ENCODE measurements at regions not wholly inside any gene's neighbourhood (a gene's known extent, or its start where the extent isn't known, plus 50 kb on each side); places are given as distances from the start of the nearest gene placed in this dataset.

- Histone ChIP-seq H2BK20ac (ENCODE audit: low read length) (no peak overlapping the region), H3K79me1 (ENCODE audit: low read depth, low read length) (no peaks in the 10 kb centered on the region; the same call in 1 of the 2 replicates), H3K56ac (replicated peaks; ENCODE audit: insufficient read length, low read depth, low read length) (no peak overlapping the region), H3K4me2 (ENCODE audit: insufficient read depth in 1 of 2, low read depth in 2 of 2, low read length in 2 of 2) (no peak overlapping the region), H3K9me3 (ENCODE audit: insufficient read depth in 2 of 2, low read depth in 1 of 2, low read length in 1 of 2) (no peaks in the 10 kb centered on the region), H4K5ac (ENCODE audit: insufficient read length, low read depth, low read length) (no peak overlapping the region), H2AFZ (ENCODE audit: low read length) (no peak overlapping the region), H3K14ac (ENCODE audit: insufficient read length) (no peak overlapping the region), H4K8ac (ENCODE audit: extremely low read depth, insufficient read depth, low read length) (no peak overlapping the region), H4K91ac (replicated peaks; ENCODE audit: insufficient read length, low read length) (no peak overlapping the region), H3K27me3 (replicated peaks in 1 of 4; ENCODE audit: control insufficient read depth in 3 of 4, extremely low read depth in 1 of 4, insufficient read depth in 3 of 4, low read length in 3 of 4) (no peaks in the 10 kb centered on the region), H3K36me3 (ENCODE audit: control insufficient read depth in 2 of 4, insufficient read depth in 4 of 4, low read length in 3 of 4) (no peaks in the 10 kb centered on the region), H3K23ac (ENCODE audit: insufficient read length) (no peak overlapping the region), H3K4me1 (replicated peaks in 1 of 4; ENCODE audit: control insufficient read depth in 3 of 4, insufficient read depth in 4 of 4, low read length in 3 of 4) (peaks cover 0 to 3% (median 0%) of the 10 kb centered on the region in 4 experiments; a peak in 2 of 7 replicates), H2BK15ac (ENCODE audit: low read length) (no peak overlapping the region), H2AK5ac (ENCODE audit: low read depth, low read length) (no peak overlapping the region), H3K4me3 (ENCODE audit: extremely low read depth in 1 of 4, insufficient read depth in 2 of 4, low read depth in 3 of 4, low read length in 4 of 4) (no peak overlapping the region), H3K18ac (ENCODE audit: extremely low read depth, low read length) (no peak overlapping the region), H3K9ac (replicated peaks in 1 of 4; ENCODE audit: extremely low read depth in 1 of 4, low read depth in 3 of 4, low read length in 3 of 4) (no peak overlapping the region), H4K20me1 (replicated peaks in 1 of 2; ENCODE audit: control insufficient read depth in 1 of 2, insufficient read depth in 2 of 2, low read length in 2 of 2) (no peaks in the 10 kb centered on the region), H2BK120ac (replicated peaks; ENCODE audit: low read depth, low read length) (no peak overlapping the region), H2BK5ac (ENCODE audit: low read depth, low read length) (no peak overlapping the region), H3K4ac (replicated peaks; ENCODE audit: insufficient read length, low read depth, low read length) (no peak overlapping the region), H2BK12ac (ENCODE audit: low read depth, low read length) (no peak overlapping the region), H3K23me2 (ENCODE audit: low read depth, low read length) (no peaks in the 10 kb centered on the region), H3K79me2 (ENCODE audit: control insufficient read depth in 1 of 2, insufficient read depth in 2 of 2, low read length in 2 of 2) (no peaks in the 10 kb centered on the region), H3K27ac (ENCODE audit: low read depth, low read length) (no peak overlapping the region)
- TF ChIP-seq EZH2 (IDR thresholded peaks at IDR 0.05; ENCODE audit: low read depth, low read length, severe bottlenecking) (no peak), YY1 (IDR thresholded peaks at IDR 0.05; ENCODE audit: low read depth, low read length) (no peak), GTF2F1 (IDR thresholded peaks at IDR 0.05; ENCODE audit: borderline replicate concordance, low read depth, low read length) (no peak), JUND (IDR thresholded peaks at IDR 0.05; ENCODE audit: low read length) (no peak), CBX8 (IDR thresholded peaks at IDR 0.05; ENCODE audit: borderline replicate concordance, low read depth, low read length) (no peak), SP1 (IDR thresholded peaks at IDR 0.05; ENCODE audit: low read depth, low read length) (no peak), RXRA (IDR thresholded peaks at IDR 0.05; ENCODE audit: insufficient read depth, low read depth, low read length) (no peak), HDAC6 (IDR thresholded peaks at IDR 0.05; ENCODE audit: low read depth, low read length) (no peak), TAF1 (IDR thresholded peaks at IDR 0.05; ENCODE audit: low read depth, low read length) (no peak)
- FAIRE-seq, result no peak
- WGBS, 2 experiments (ENCODE audit: extremely low coverage in 1 of 2, insufficient coverage in 1 of 2, insufficient read length in 1 of 2, insufficient replicate concordance in 2 of 2, low coverage in 1 of 2, low lambda C conversion rate in 2 of 2, missing lambda C conversion rate in 1 of 2), result 47% methylated on average over 3 of the region's 3 CpGs; no CpG with 5 or more reads in 1 of the 2 experiments
- CTCF ChIA-PET (ENCODE audit: partially characterized antibody), result interaction anchor here (0.6 to 9.3 kb wide), 14 partner anchors 7 to 141 kb away, joined by 3 to 78 read pairs (median 3); no protein-coding TSS in a partner anchor
- POLR2A ChIA-PET (ENCODE audit: partially characterized antibody), result no interaction called here
- DNase-seq (ENCODE audit: low read depth in 1 of 2, low spot score in 2 of 2), result no peak
Observed at GRCh38 chr15:77790481-77790880, 157.8 kb upstream of the LINGO1 start.

Data from H1 (cell line).